GM13976 (cell line): ENCODE measurements at regions not wholly inside any gene's neighbourhood (a gene's known extent, or its start where the extent isn't known, plus 50 kb on each side); places are given as distances from the start of the nearest gene placed in this dataset.
A peak's percentile ranks its signal among the peaks of the same experiment; 100 is the strongest.

Source experiments
- DNase-seq: peaks from one replicate; pipeline ENCODE4 v3.0.0; 2012; ENCODE audit warnings: low spot score
- CTCF ChIP-seq: IDR thresholded peaks from 2 replicates; pipeline ENCODE4 v1.5.1; 2012; ENCODE audit warnings: borderline replicate concordance, mild to moderate bottlenecking; ENCODE audit not compliant: insufficient read depth; ENCODE audit errors: extremely low read depth, missing control alignments, control extremely low read depth
- in situ Hi-C: fragments of 300-500 bp; cut with MboI; formaldehyde crosslinking; loops from one replicate; pipeline ENCODE4 v1.12.0; 2022; ENCODE audit warnings: low sequenced_read_pairs, mixed read lengths, inconsistent platforms; ENCODE audit not compliant: unreplicated experiment

GRCh38 chr11:57111619-57112018, 70.1 kb upstream of the LRRC55 start:
- no peak for TF ChIP-seq CTCF
- in situ Hi-C loops: loop anchor here (25.0 kb wide), 1 partner anchor 126 kb away; the partner anchor contains the start of gene APLNR
- DNase-seq: no peak

- TF ChIP-seq CTCF: peak; percentile 29
- DNase-seq: peak; percentile 6
Observed at GRCh38 chr11:57116654-57117053, 65.1 kb upstream of the LRRC55 start.

GRCh38 chr11:57120192-57120965, 61.4 kb upstream of the LRRC55 start:
- TF ChIP-seq CTCF: no peak
- in situ Hi-C loops: loop anchor here (25.0 kb wide), 1 partner anchor 117 kb away; the partner anchor contains the start of gene APLNR
- DNase-seq: no peak

More at GRCh38 chr11:57116654-57117053, 65.1 kb upstream of the LRRC55 start:
- in situ Hi-C loops: loop anchor here (25.0 kb wide), 1 partner anchor 121 kb away; the partner anchor contains the start of gene APLNR

GRCh38 chr11:57121996-57122395, 59.8 kb upstream of the LRRC55 start:
- TF ChIP-seq CTCF: no peak
- in situ Hi-C loops: loop anchor here (25.0 kb wide), 1 partner anchor 115 kb away; the partner anchor contains the start of gene APLNR
- DNase-seq: no peak

- no peak for TF ChIP-seq CTCF
- no peak for DNase-seq
- in situ Hi-C loops: loop anchor here (25.0 kb wide), 1 partner anchor 114 kb away; the partner anchor contains the start of gene APLNR
Observed at GRCh38 chr11:57123590-57123989, 58.2 kb upstream of the LRRC55 start.

- no peak for TF ChIP-seq CTCF
- in situ Hi-C loops: loop anchor here (25.0 kb wide), 1 partner anchor 113 kb away; the partner anchor contains the start of gene APLNR
- DNase-seq: no peak
Observed at GRCh38 chr11:57124505-57124904, 57.2 kb upstream of the LRRC55 start.
